ENCODE measurements at regions not wholly inside any gene's neighbourhood (a gene's known extent, or its start where the extent isn't known, plus 50 kb on each side); places are given as distances from the start of the nearest gene placed in this dataset.

- Mint-ChIP-seq H3K4me1 (ENCODE audit: low read depth) (no peaks in the 10 kb centered on the region), H3K4me3 (ENCODE audit: low read depth) (no peak overlapping the region)
- TF ChIP-seq CTCF (IDR thresholded peaks at IDR 0.05; ENCODE audit: unreplicated experiment) = no peak
Measured at GRCh38 chr16:8286348-8286747, 304.0 kb downstream of the TMEM114 start.

GRCh38 chr16:8283195-8283594 is 307.1 kb downstream of the TMEM114 start:
- no peaks in the 10 kb centered on the region for H3K9me3 Mint-ChIP-seq (ENCODE audit: low read depth)
- no peak for TF ChIP-seq CTCF (IDR thresholded peaks at IDR 0.05; ENCODE audit: unreplicated experiment)

More at GRCh38 chr16:8286348-8286747, 304.0 kb downstream of the TMEM114 start:
- Mint-ChIP-seq H3K36me3 (ENCODE audit: insufficient read depth) (no peaks in the 10 kb centered on the region), H3K27me3 (peaks cover 9% of the 10 kb centered on the region), H3K9me3 (ENCODE audit: low read depth) (no peaks in the 10 kb centered on the region), H3K27ac (no peak overlapping the region)
- DNase-seq (ENCODE audit: low spot score, unreplicated experiment) = no peak

GRCh38 chr16:8278031-8278580 is 312.2 kb downstream of the TMEM114 start:
- H3K27ac Mint-ChIP-seq = no peak overlapping the region
- no peaks in the 10 kb centered on the region for H3K36me3 Mint-ChIP-seq (ENCODE audit: insufficient read depth)
- no peak overlapping the region for H3K4me3 Mint-ChIP-seq (ENCODE audit: low read depth)
- no peaks in the 10 kb centered on the region for H3K4me1 Mint-ChIP-seq (ENCODE audit: low read depth)
- no peak for TF ChIP-seq CTCF (IDR thresholded peaks at IDR 0.05; ENCODE audit: unreplicated experiment)
- DNase-seq (ENCODE audit: low spot score, unreplicated experiment) = no peak
- H3K27me3 Mint-ChIP-seq = no peaks in the 10 kb centered on the region
- H3K9me3 Mint-ChIP-seq (ENCODE audit: low read depth) = no peaks in the 10 kb centered on the region

More at GRCh38 chr16:8283195-8283594, 307.1 kb downstream of the TMEM114 start:
- H3K27me3 Mint-ChIP-seq = peaks cover 5% of the 10 kb centered on the region
- no peak overlapping the region for H3K4me3 Mint-ChIP-seq (ENCODE audit: low read depth)
- no peak overlapping the region for H3K27ac Mint-ChIP-seq
- no peak for DNase-seq (ENCODE audit: low spot score, unreplicated experiment)
- H3K4me1 Mint-ChIP-seq (ENCODE audit: low read depth) = no peaks in the 10 kb centered on the region
- H3K36me3 Mint-ChIP-seq (ENCODE audit: insufficient read depth) = no peaks in the 10 kb centered on the region

- Mint-ChIP-seq H3K4me3 (ENCODE audit: low read depth) (no peak overlapping the region), H3K4me1 (ENCODE audit: low read depth) (no peaks in the 10 kb centered on the region), H3K9me3 (ENCODE audit: low read depth) (peaks cover 13% of the 10 kb centered on the region), H3K27me3 (no peaks in the 10 kb centered on the region), H3K36me3 (ENCODE audit: insufficient read depth) (no peaks in the 10 kb centered on the region), H3K27ac (no peak overlapping the region)
- DNase-seq (ENCODE audit: low spot score, unreplicated experiment) = no peak
- no peak for TF ChIP-seq CTCF (IDR thresholded peaks at IDR 0.05; ENCODE audit: unreplicated experiment)
Measured at GRCh38 chr16:8271344-8271743, 319.0 kb downstream of the TMEM114 start.

GRCh38 chr16:8262299-8262698 is 328.0 kb downstream of the TMEM114 start:
- peaks cover 23% of the 10 kb centered on the region for H3K27me3 Mint-ChIP-seq
- H3K4me3 Mint-ChIP-seq (ENCODE audit: low read depth) = no peak overlapping the region
- H3K9me3 Mint-ChIP-seq (ENCODE audit: low read depth) = no peaks in the 10 kb centered on the region
- H3K4me1 Mint-ChIP-seq (ENCODE audit: low read depth) = peaks cover 2% of the 10 kb centered on the region
- TF ChIP-seq CTCF (IDR thresholded peaks at IDR 0.05; ENCODE audit: unreplicated experiment) = no peak
- no peak for DNase-seq (ENCODE audit: low spot score, unreplicated experiment)
- H3K36me3 Mint-ChIP-seq (ENCODE audit: insufficient read depth) = no peaks in the 10 kb centered on the region
- no peak overlapping the region for H3K27ac Mint-ChIP-seq
